Ishikawa (cell line): ENCODE measurements at regions not wholly inside any gene's neighbourhood (a gene's known extent, or its start where the extent isn't known, plus 50 kb on each side); places are given as distances from the start of the nearest gene placed in this dataset.

ENCODE experiments used
- CEBPB ChIP-seq: IDR thresholded peaks from 2 replicates; pipeline ENCODE4 v1.6.1; 2012
- CREB1 ChIP-seq: IDR thresholded peaks from 2 replicates; pipeline ENCODE4 v1.6.1; 2012; ENCODE audit warnings: low read depth
- EGR1 ChIP-seq: IDR thresholded peaks from 2 replicates; pipeline ENCODE4 v1.6.1; 2012
- EP300 ChIP-seq: IDR thresholded peaks from 2 replicates; pipeline ENCODE4 v1.6.1; 2012; ENCODE audit warnings: borderline replicate concordance
- FOXM1 ChIP-seq: IDR thresholded peaks from 2 replicates; pipeline ENCODE4 v1.6.1; 2012; ENCODE audit warnings: low read depth, borderline replicate concordance
- MAX ChIP-seq: IDR thresholded peaks from 2 replicates; pipeline ENCODE4 v1.6.1; 2012
- NFIC ChIP-seq: IDR thresholded peaks from 2 replicates; pipeline ENCODE4 v1.6.1; 2012
- RAD21 ChIP-seq: IDR thresholded peaks from 2 replicates; pipeline ENCODE4 v1.6.1; 2012; ENCODE audit warnings: low read depth
- TAF1 ChIP-seq: IDR thresholded peaks from 2 replicates; pipeline ENCODE4 v1.6.1; 2012; ENCODE audit warnings: low read depth, mild to moderate bottlenecking
- TEAD4 ChIP-seq: IDR thresholded peaks from 2 replicates; pipeline ENCODE4 v1.6.1; 2012
- YY1 ChIP-seq: IDR thresholded peaks from 2 replicates; pipeline ENCODE4 v1.6.1; 2012; ENCODE audit warnings: low read depth
- TF ChIP-seq, protein P1 (sequence below): IDR thresholded peaks from 2 replicates; pipeline ENCODE4 v1.6.1; 2012; ENCODE audit warnings: low read depth, mild to moderate bottlenecking

DNA sequence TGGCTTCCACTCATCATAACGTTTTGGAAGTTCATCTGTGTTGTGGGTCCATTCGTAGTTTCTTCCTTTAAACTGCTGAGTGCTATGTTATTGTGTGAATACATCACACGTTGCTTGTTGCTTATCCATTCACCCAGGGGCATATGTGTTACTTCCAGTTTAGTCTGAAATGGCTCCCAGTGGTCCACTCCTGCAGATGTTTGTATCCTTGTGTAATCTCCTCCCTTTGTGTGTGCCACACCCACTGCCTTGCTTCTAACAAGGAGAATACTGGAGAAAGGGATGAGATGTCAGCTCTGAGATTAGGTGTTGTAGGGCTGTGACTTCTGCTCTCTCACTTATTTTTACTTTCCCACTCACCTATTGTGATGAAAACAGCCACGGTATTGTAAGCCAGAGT is 239.1 kb upstream of the HABP2 start:
- TF ChIP-seq NFIC (no peak), CREB1 (no peak), EP300 (no peak), YY1 (no peak), CEBPB (no peak), TEAD4 (no peak), FOXM1 (no peak), RAD21 (no peak), MAX (no peak), TAF1 (no peak), EGR1 (no peak)
- TF ChIP-seq, protein P1, sequence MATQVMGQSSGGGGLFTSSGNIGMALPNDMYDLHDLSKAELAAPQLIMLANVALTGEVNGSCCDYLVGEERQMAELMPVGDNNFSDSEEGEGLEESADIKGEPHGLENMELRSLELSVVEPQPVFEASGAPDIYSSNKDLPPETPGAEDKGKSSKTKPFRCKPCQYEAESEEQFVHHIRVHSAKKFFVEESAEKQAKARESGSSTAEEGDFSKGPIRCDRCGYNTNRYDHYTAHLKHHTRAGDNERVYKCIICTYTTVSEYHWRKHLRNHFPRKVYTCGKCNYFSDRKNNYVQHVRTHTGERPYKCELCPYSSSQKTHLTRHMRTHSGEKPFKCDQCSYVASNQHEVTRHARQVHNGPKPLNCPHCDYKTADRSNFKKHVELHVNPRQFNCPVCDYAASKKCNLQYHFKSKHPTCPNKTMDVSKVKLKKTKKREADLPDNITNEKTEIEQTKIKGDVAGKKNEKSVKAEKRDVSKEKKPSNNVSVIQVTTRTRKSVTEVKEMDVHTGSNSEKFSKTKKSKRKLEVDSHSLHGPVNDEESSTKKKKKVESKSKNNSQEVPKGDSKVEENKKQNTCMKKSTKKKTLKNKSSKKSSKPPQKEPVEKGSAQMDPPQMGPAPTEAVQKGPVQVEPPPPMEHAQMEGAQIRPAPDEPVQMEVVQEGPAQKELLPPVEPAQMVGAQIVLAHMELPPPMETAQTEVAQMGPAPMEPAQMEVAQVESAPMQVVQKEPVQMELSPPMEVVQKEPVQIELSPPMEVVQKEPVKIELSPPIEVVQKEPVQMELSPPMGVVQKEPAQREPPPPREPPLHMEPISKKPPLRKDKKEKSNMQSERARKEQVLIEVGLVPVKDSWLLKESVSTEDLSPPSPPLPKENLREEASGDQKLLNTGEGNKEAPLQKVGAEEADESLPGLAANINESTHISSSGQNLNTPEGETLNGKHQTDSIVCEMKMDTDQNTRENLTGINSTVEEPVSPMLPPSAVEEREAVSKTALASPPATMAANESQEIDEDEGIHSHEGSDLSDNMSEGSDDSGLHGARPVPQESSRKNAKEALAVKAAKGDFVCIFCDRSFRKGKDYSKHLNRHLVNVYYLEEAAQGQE: no peak
